Subcutaneous abdominal adipose tissue (tissue), 5 donors: ENCODE measurements at regions not wholly inside any gene's neighbourhood (a gene's known extent, or its start where the extent isn't known, plus 50 kb on each side); places are given as distances from the start of the nearest gene placed in this dataset.
A peak's percentile ranks its signal among the peaks of the same experiment; 100 is the strongest.

Source experiments
- H3K27ac ChIP-seq: one replicate; pipeline ENCODE4 v1.7.0; 2013; ENCODE audit warnings: low read depth, mild to moderate bottlenecking, inconsistent platforms, low read length, moderate library complexity
- H3K27me3 ChIP-seq, 5 donors: one replicate each; pipeline ENCODE4 v1.7.0; 2013; ENCODE audit warnings: low read length in 5 of 5, inconsistent platforms in 1 of 5; ENCODE audit not compliant: control insufficient read depth in 5 of 5, insufficient read depth in 4 of 5
- H3K36me3 ChIP-seq, 5 donors: one replicate each; pipeline ENCODE4 v1.7.0; 2013; ENCODE audit warnings: low read length in 5 of 5; ENCODE audit not compliant: control insufficient read depth in 5 of 5, insufficient read depth in 5 of 5
- H3K4me1 ChIP-seq, 5 donors: one replicate each; pipeline ENCODE4 v1.7.0; 2013; ENCODE audit warnings: low read length in 5 of 5, mild to moderate bottlenecking in 3 of 5, moderate library complexity in 1 of 5; ENCODE audit not compliant: control insufficient read depth in 5 of 5, insufficient read depth in 5 of 5
- H3K4me3 ChIP-seq, 5 donors: one replicate each; pipeline ENCODE4 v1.7.0; 2013; ENCODE audit warnings: low read length in 5 of 5, low read depth in 1 of 5
- H3K9ac ChIP-seq, 5 donors: one replicate each; pipeline ENCODE4 v1.7.0; 2013; ENCODE audit warnings: low read length in 5 of 5, mild to moderate bottlenecking in 4 of 5, moderate library complexity in 3 of 5
- H3K9me3 ChIP-seq, 5 donors: one replicate each; pipeline ENCODE4 v1.7.0; 2013; ENCODE audit warnings: low read length in 5 of 5; ENCODE audit not compliant: control insufficient read depth in 5 of 5
- donor health status: healthy.
- donor health status: healthy.
- donor health status: healthy.
- donor health status: healthy.
- donor health status: healthy.

- H3K27me3 ChIP-seq = no peaks in the 10 kb centered on the region
These were observed 294.6 kb upstream of the SLC14A2 start for GRCh38 chr18:45320724-45321123.

GRCh38 chr18:45321520-45321919, 293.8 kb upstream of the SLC14A2 start:
- Histone ChIP-seq H3K27ac (no peak overlapping the region), H3K27me3 (no peaks in the 10 kb centered on the region), H3K4me3 (no peak overlapping the region), H3K36me3 (no peaks in the 10 kb centered on the region), H3K4me1 (peaks cover 6 to 48% (median 30%) of the 10 kb centered on the region in 5 donors), H3K9ac (no peak overlapping the region), H3K9me3 (no peaks in the 10 kb centered on the region)

More at GRCh38 chr18:45320724-45321123, 294.6 kb upstream of the SLC14A2 start:
- Histone ChIP-seq H3K4me3 (no peak overlapping the region), H3K9me3 (no peaks in the 10 kb centered on the region), H3K36me3 (no peaks in the 10 kb centered on the region), H3K9ac (no peak overlapping the region), H3K27ac (no peak overlapping the region), H3K4me1 (peaks cover 6 to 48% (median 30%) of the 10 kb centered on the region in 5 donors)

GRCh38 chr18:45322343-45322742, 292.9 kb upstream of the SLC14A2 start:
- H3K27ac ChIP-seq = no peak overlapping the region
- peaks cover 6 to 48% (median 30%) of the 10 kb centered on the region in 5 donors for H3K4me1 ChIP-seq
- no peaks in the 10 kb centered on the region for H3K9me3 ChIP-seq
- H3K27me3 ChIP-seq = no peaks in the 10 kb centered on the region
- no peaks in the 10 kb centered on the region for H3K36me3 ChIP-seq
- H3K4me3 ChIP-seq = no peak overlapping the region
- H3K9ac ChIP-seq = no peak overlapping the region

GRCh38 chr18:45324101-45324494, 291.2 kb upstream of the SLC14A2 start:
- H3K4me3 ChIP-seq = no peak overlapping the region
- no peak overlapping the region for H3K9ac ChIP-seq
- no peaks in the 10 kb centered on the region for H3K36me3 ChIP-seq
- H3K4me1 ChIP-seq = peaks cover 6 to 59% (median 40%) of the 10 kb centered on the region in 5 donors
- H3K27me3 ChIP-seq = no peaks in the 10 kb centered on the region
- H3K27ac ChIP-seq = peak overlapping the region; percentile 76
- H3K9me3 ChIP-seq = no peaks in the 10 kb centered on the region

DNA sequence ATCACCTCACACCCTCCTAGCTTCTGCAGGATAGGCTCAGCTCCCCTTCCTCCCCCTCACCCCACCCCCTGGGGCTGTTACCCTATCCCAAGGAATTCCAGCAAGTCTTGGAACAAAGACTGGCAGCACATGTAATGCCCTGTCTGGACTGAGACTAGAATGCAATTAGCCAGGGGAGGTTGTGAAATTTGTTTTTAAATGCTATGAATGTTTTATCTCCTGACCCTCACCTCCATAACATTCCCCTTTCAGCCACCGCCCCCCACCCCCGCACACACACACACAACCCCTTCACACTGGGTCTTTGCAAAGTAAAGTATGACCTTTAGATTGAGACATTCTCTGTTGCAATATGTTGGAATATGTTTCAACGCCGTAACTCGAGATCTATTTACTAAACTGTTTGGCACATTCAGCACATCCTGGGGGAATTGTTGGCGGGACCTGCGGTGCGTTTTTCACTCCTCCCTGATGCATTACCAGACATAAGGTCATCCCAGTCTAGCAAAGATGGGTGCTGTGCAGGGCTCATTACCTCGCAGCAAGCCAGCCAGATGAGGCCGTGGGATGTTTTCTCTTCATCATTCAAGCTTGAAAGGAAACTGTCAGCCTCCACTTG, 290.7 kb upstream of the SLC14A2 start:
- H3K4me1 ChIP-seq = peaks cover 6 to 64% (median 42%) of the 10 kb centered on the region in 5 donors
- peak overlapping the region in 1 of 5 donors; percentile 7 for H3K9ac ChIP-seq
- peak overlapping the region; percentile 76 for H3K27ac ChIP-seq
- H3K9me3 ChIP-seq = no peaks in the 10 kb centered on the region
- no peaks in the 10 kb centered on the region for H3K36me3 ChIP-seq
- peak overlapping the region in 1 of 5 donors; percentile 10 for H3K4me3 ChIP-seq
- no peaks in the 10 kb centered on the region for H3K27me3 ChIP-seq

DNA sequence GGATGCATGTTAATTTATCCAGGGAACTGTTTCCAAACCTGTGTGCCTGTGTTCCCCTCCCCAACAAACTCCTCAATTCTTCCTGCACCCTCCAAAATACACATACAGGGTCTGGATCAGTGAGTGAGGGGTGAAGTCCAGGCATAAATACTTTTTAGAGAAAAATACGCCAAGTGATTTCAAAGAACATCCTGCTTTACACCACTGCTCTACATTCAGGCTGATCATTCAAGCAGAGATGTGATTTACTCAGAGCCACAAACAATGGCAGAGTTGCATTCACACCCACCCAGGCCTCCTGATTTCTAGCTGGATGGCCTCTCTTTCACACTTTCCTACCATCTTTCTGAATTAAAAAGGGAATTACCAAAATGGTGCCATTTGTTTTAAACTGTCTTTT, 289.5 kb upstream of the SLC14A2 start:
- Histone ChIP-seq H3K4me3 (no peak overlapping the region), H3K27ac (peak overlapping the region; percentile 76), H3K9me3 (no peaks in the 10 kb centered on the region), H3K27me3 (no peaks in the 10 kb centered on the region), H3K4me1 (peaks cover 4 to 62% (median 38%) of the 10 kb centered on the region in 5 donors), H3K9ac (no peak overlapping the region), H3K36me3 (no peaks in the 10 kb centered on the region)

DNA sequence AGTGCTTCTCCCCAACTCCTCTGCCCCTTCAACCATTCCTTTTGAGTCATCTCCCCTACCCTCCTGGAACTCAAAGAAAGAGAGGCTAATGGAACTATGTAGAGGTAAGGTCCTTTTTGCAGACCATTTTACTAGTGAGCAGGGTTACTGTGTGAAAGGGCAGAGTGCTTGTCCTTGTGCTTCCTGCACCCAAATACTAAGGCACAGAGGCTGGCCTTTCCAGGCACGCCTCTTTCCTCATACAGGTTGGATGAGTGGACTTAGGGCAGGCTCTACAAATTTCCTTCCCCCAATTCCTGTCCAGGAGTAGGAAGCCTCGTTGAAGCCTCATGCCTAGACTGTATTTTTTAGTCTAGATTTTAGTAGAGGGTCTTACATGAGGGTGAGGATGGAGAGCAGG, 288.8 kb upstream of the SLC14A2 start:
- Histone ChIP-seq H3K36me3 (no peaks in the 10 kb centered on the region), H3K4me3 (no peak overlapping the region), H3K4me1 (peaks cover 4 to 55% (median 30%) of the 10 kb centered on the region in 5 donors), H3K27me3 (no peaks in the 10 kb centered on the region), H3K9me3 (no peaks in the 10 kb centered on the region), H3K9ac (no peak overlapping the region), H3K27ac (peak overlapping the region; percentile 2)

DNA sequence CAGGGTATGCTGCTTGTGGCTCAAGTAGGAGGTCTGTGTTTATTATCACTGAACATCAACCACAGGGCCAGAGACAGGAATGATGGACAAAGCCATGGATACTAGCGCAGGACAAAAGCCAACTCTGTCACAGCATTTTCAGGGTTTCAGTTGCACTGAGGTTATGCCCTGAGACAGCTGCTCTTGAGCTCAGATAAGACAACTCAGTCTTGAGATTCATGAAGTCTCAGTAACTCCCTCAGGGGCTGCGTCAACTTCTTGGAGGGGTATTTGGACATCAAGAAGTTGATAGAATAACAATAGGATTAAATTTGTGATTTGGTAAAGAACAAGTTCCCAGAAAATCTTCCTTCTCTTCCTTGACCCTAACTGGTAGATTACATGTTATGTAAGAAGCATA, 287.0 kb upstream of the SLC14A2 start:
- Histone ChIP-seq H3K36me3 (no peaks in the 10 kb centered on the region), H3K4me1 (peaks cover 4 to 53% (median 27%) of the 10 kb centered on the region in 5 donors), H3K27me3 (no peaks in the 10 kb centered on the region), H3K9me3 (no peaks in the 10 kb centered on the region), H3K27ac (peak overlapping the region; percentile 19), H3K4me3 (no peak overlapping the region), H3K9ac (no peak overlapping the region)

DNA sequence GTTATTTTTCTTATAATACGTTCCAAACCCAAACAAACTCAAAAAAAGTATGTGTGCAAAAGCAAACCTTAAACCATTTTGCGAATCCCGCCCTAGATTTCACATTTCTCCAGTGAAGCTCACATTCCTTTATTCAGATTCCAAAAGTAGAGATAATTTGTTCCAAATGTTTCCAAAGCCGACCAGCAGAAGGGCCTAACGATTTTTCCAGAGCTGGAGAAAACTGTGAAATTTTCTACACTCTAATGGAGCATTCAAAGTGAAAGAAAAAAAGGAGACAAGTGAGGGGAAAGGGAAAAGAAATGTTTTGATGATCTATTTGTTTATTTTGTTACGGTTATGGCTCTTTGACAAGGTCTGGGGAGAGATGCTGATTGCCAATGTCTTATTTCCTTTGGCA, 286.5 kb upstream of the SLC14A2 start:
- Histone ChIP-seq H3K9ac (no peak overlapping the region), H3K9me3 (no peaks in the 10 kb centered on the region), H3K27me3 (no peaks in the 10 kb centered on the region), H3K4me3 (no peak overlapping the region), H3K36me3 (no peaks in the 10 kb centered on the region), H3K27ac (peak overlapping the region; percentile 19), H3K4me1 (peaks cover 4 to 50% (median 24%) of the 10 kb centered on the region in 5 donors)

GRCh38 chr18:45329316-45329715, 286.0 kb upstream of the SLC14A2 start:
- Histone ChIP-seq H3K9me3 (no peaks in the 10 kb centered on the region), H3K4me1 (peaks cover 4 to 45% (median 19%) of the 10 kb centered on the region in 5 donors), H3K9ac (no peak overlapping the region), H3K27ac (peak overlapping the region; percentile 7), H3K36me3 (no peaks in the 10 kb centered on the region), H3K4me3 (no peak overlapping the region), H3K27me3 (no peaks in the 10 kb centered on the region)
